Activated CD4-positive, alpha-beta T cell treated with anti-CD3 and anti-CD28 coated beads for 36 hours (primary cell): ENCODE measurements at regions not wholly inside any gene's neighbourhood (a gene's known extent, or its start where the extent isn't known, plus 50 kb on each side); places are given as distances from the start of the nearest gene placed in this dataset.

Experiments
- ATAC-seq: fragments of 200-7000 bp; cut with Tn5 transposase; one replicate; pipeline ENCODE4 v1.10.0; 2021; ENCODE audit warnings: mild to moderate bottlenecking, moderate library complexity
- CTCF ChIA-PET: fragments of 350-600 bp; sonication (Branson Sonifier 250); formaldehyde crosslinking; loops from one replicate; lab custom pipeline; 2021; ENCODE audit warnings: antibody characterized with exemption; lab: Charles Lee
- POLR2A ChIA-PET: fragments of 350-600 bp; sonication (Branson Sonifier 250); formaldehyde crosslinking; loops from one replicate; lab custom pipeline; 2021; ENCODE audit warnings: antibody characterized with exemption, inconsistent platforms; lab: Charles Lee
- DNase-seq: peaks from one replicate; pipeline ENCODE4 v3.0.0-alpha.2; 2020
- H3K27ac Mint-ChIP-seq: one replicate; pipeline ENCODE4 v1.8.0; 2021; ENCODE audit warnings: mixed read lengths
- H3K27me3 Mint-ChIP-seq: one replicate; pipeline ENCODE4 v1.8.0; 2021; ENCODE audit warnings: mixed read lengths
- H3K36me3 Mint-ChIP-seq: one replicate; pipeline ENCODE4 v1.8.0; 2021; ENCODE audit warnings: low read depth, mixed read lengths
- H3K4me1 Mint-ChIP-seq: one replicate; pipeline ENCODE4 v1.8.0; 2021; ENCODE audit warnings: mixed read lengths
- H3K4me3 Mint-ChIP-seq: one replicate; pipeline ENCODE4 v1.8.0; 2021; ENCODE audit warnings: mild to moderate bottlenecking, moderate library complexity, mixed read lengths
- H3K9me3 Mint-ChIP-seq: one replicate; pipeline ENCODE4 v1.8.0; 2021; ENCODE audit warnings: low read depth, mixed read lengths
- intact Hi-C, 2 experiments: fragments of 100-400 bp; cut with DNase I in 1 of 2; cut with micrococcal nuclease in 1 of 2; formaldehyde crosslinking; loops; one replicate each; pipeline versions ENCODE4 v1.14.2 to v1.15.1; 2022 to 2024; cut with DNase I, micrococcal nuclease

- ChIA-PET POLR2A (no interaction called here), CTCF (no interaction called here)
- no peak for ATAC-seq
- DNase-seq, result no peak
- H3K27me3 Mint-ChIP-seq, result no peaks in the 10 kb centered on the region
- no peak overlapping the region for H3K27ac Mint-ChIP-seq
- no peaks in the 10 kb centered on the region for H3K36me3 Mint-ChIP-seq
- H3K4me1 Mint-ChIP-seq, result peaks cover 9% of the 10 kb centered on the region
- H3K4me3 Mint-ChIP-seq, result no peak overlapping the region
- H3K9me3 Mint-ChIP-seq, result no peaks in the 10 kb centered on the region
- intact Hi-C loops, result no loop called here
These were observed 50.2 kb upstream of the FAM174B start for GRCh38 chr15:92705764-92706163.

- H3K4me1 Mint-ChIP-seq, result peaks cover 9% of the 10 kb centered on the region
- no peak for ATAC-seq
These were observed 50.6 kb upstream of the FAM174B start for GRCh38 chr15:92706201-92706600.

GRCh38 chr15:92707880-92708551 lies 52.4 kb upstream of the FAM174B start:
- no peak for DNase-seq
- Mint-ChIP-seq H3K27me3 (no peaks in the 10 kb centered on the region), H3K4me3 (no peak overlapping the region), H3K4me1 (peaks cover 9% of the 10 kb centered on the region), H3K9me3 (no peaks in the 10 kb centered on the region), H3K36me3 (no peaks in the 10 kb centered on the region), H3K27ac (no peak overlapping the region)
- intact Hi-C loops, result no loop called here
- peak; percentile 47 for ATAC-seq
- POLR2A ChIA-PET, result no interaction called here
- CTCF ChIA-PET, result interaction anchor here (1.0 to 1.2 kb wide), 2 partner anchors 10 to 25 kb away, joined by 3 read pairs; no protein-coding TSS in a partner anchor

More at GRCh38 chr15:92706201-92706600, 50.6 kb upstream of the FAM174B start:
- Mint-ChIP-seq H3K9me3 (no peaks in the 10 kb centered on the region), H3K36me3 (no peaks in the 10 kb centered on the region), H3K27ac (no peak overlapping the region), H3K27me3 (no peaks in the 10 kb centered on the region), H3K4me3 (no peak overlapping the region)
- DNase-seq, result no peak
- ChIA-PET POLR2A (no interaction called here), CTCF (no interaction called here)
- intact Hi-C loops, result no loop called here

GRCh38 chr15:92708635-92709034 lies 53.1 kb upstream of the FAM174B start:
- CTCF ChIA-PET, result interaction anchor here (0.7 to 1.2 kb wide), 3 partner anchors 9 to 1899 kb away, joined by 3 to 5 read pairs (median 3); no protein-coding TSS in a partner anchor
- no peaks in the 10 kb centered on the region for H3K36me3 Mint-ChIP-seq
- ATAC-seq, result no peak

GRCh38 chr15:92709110-92709790 lies 53.7 kb upstream of the FAM174B start:
- POLR2A ChIA-PET, result no interaction called here
- CTCF ChIA-PET, result interaction anchor here (0.7 to 1.3 kb wide), 4 partner anchors 21 to 1899 kb away, joined by 3 to 5 read pairs (median 4); no protein-coding TSS in a partner anchor
- H3K27me3 Mint-ChIP-seq, result peaks cover 6% of the 10 kb centered on the region

More at GRCh38 chr15:92708635-92709034, 53.1 kb upstream of the FAM174B start:
- no peak for DNase-seq
- Mint-ChIP-seq H3K27me3 (peaks cover 3% of the 10 kb centered on the region), H3K4me1 (peaks cover 9% of the 10 kb centered on the region), H3K9me3 (no peaks in the 10 kb centered on the region), H3K27ac (no peak overlapping the region), H3K4me3 (no peak overlapping the region)
- intact Hi-C loops, result no loop called here
- POLR2A ChIA-PET, result no interaction called here

GRCh38 chr15:92711457-92711831 lies 55.9 kb upstream of the FAM174B start:
- POLR2A ChIA-PET, result no interaction called here
- H3K36me3 Mint-ChIP-seq, result no peaks in the 10 kb centered on the region
- H3K27me3 Mint-ChIP-seq, result peaks cover 12% of the 10 kb centered on the region
- no peak for ATAC-seq
- H3K9me3 Mint-ChIP-seq, result no peaks in the 10 kb centered on the region
- intact Hi-C loops, result loop anchor here in 1 of 2 experiments (10.0 kb wide), 2 partner anchors 317 to 1407 kb away; partner anchors contain the start of gene ST8SIA2
- CTCF ChIA-PET, result no interaction called here
- no peak overlapping the region for H3K4me3 Mint-ChIP-seq
- DNase-seq, result no peak
- no peak overlapping the region for H3K27ac Mint-ChIP-seq
- peaks cover 14% of the 10 kb centered on the region for H3K4me1 Mint-ChIP-seq

More at GRCh38 chr15:92709110-92709790, 53.7 kb upstream of the FAM174B start:
- ATAC-seq (no peak), DNase-seq (no peak)
- intact Hi-C loops, result no loop called here
- H3K4me3 Mint-ChIP-seq, result no peak overlapping the region
- H3K4me1 Mint-ChIP-seq, result peaks cover 11% of the 10 kb centered on the region
- H3K36me3 Mint-ChIP-seq, result no peaks in the 10 kb centered on the region
- no peak overlapping the region for H3K27ac Mint-ChIP-seq
- H3K9me3 Mint-ChIP-seq, result no peaks in the 10 kb centered on the region

- Mint-ChIP-seq H3K36me3 (no peaks in the 10 kb centered on the region), H3K27me3 (peaks cover 14% of the 10 kb centered on the region), H3K4me1 (peaks cover 8% of the 10 kb centered on the region), H3K4me3 (peak overlapping the region; percentile 53), H3K27ac (no peak overlapping the region), H3K9me3 (no peaks in the 10 kb centered on the region)
- POLR2A ChIA-PET, result no interaction called here
- CTCF ChIA-PET, result interaction anchor here (0.6 to 3.6 kb wide), 22 partner anchors 10 to 617 kb away, joined by 3 to 57 read pairs (median 4); partner anchors contain the start of gene ST8SIA2
- DNase-seq, result peak; percentile 13
- intact Hi-C loops, result loop anchor here (1.0 to 10.0 kb wide), 6 partner anchors 193 to 1409 kb away; partner anchors contain the start of gene ST8SIA2 (in 1 of the 2)
- peak; percentile 31 for ATAC-seq
These were observed 58.5 kb upstream of the FAM174B start for GRCh38 chr15:92714077-92714476.

- ATAC-seq (peak; percentile 86), DNase-seq (peak; percentile 85)
- Mint-ChIP-seq H3K4me1 (peaks cover 5% of the 10 kb centered on the region), H3K4me3 (peak overlapping the region; percentile 53), H3K36me3 (no peaks in the 10 kb centered on the region), H3K27me3 (peaks cover 15% of the 10 kb centered on the region), H3K9me3 (no peaks in the 10 kb centered on the region), H3K27ac (no peak overlapping the region)
- POLR2A ChIA-PET, result no interaction called here
- CTCF ChIA-PET, result interaction anchor here (0.5 to 3.6 kb wide), 25 partner anchors 11 to 617 kb away, joined by 3 to 57 read pairs (median 4); partner anchors contain the start of gene ST8SIA2
- intact Hi-C loops, result loop anchor here (1.0 to 10.0 kb wide), 9 partner anchors 87 to 1410 kb away; partner anchors contain the start of gene ST8SIA2 (in 1 of the 2)
These were observed 59.2 kb upstream of the FAM174B start for GRCh38 chr15:92714477-92715401.

- intact Hi-C loops, result loop anchor here (1.0 to 10.0 kb wide), 7 partner anchors 88 to 1411 kb away; partner anchors contain the start of gene ST8SIA2 (in 1 of the 2)
- Mint-ChIP-seq H3K36me3 (no peaks in the 10 kb centered on the region), H3K27ac (no peak overlapping the region), H3K4me3 (no peak overlapping the region), H3K4me1 (peaks cover 5% of the 10 kb centered on the region), H3K9me3 (no peaks in the 10 kb centered on the region), H3K27me3 (peaks cover 20% of the 10 kb centered on the region)
- ChIA-PET CTCF (interaction anchor here (0.6 to 3.6 kb wide), 5 partner anchors 12 to 620 kb away, joined by 3 to 57 read pairs (median 4); no protein-coding TSS in a partner anchor), POLR2A (no interaction called here)
- ATAC-seq (no peak), DNase-seq (no peak)
These were observed 60.2 kb upstream of the FAM174B start for GRCh38 chr15:92715758-92716157.

GRCh38 chr15:92719021-92719420 lies 63.4 kb upstream of the FAM174B start:
- no peak for ATAC-seq
- CTCF ChIA-PET, result interaction anchor here (0.7 to 3.1 kb wide), 2 partner anchors 198 to 339 kb away, joined by 4 to 11 read pairs; no protein-coding TSS in a partner anchor
- Mint-ChIP-seq H3K4me1 (peaks cover 6% of the 10 kb centered on the region), H3K27me3 (peaks cover 16% of the 10 kb centered on the region), H3K9me3 (no peaks in the 10 kb centered on the region), H3K27ac (no peak overlapping the region), H3K4me3 (no peak overlapping the region), H3K36me3 (no peaks in the 10 kb centered on the region)
- no peak for DNase-seq
- intact Hi-C loops, result loop anchor here (5.0 to 10.0 kb wide), 4 partner anchors 92 to 1414 kb away; partner anchors contain the start of gene ST8SIA2 (in 1 of the 2)
- POLR2A ChIA-PET, result no interaction called here
